GM18873 (cell line): ENCODE measurements at regions not wholly inside any gene's neighbourhood (a gene's known extent, or its start where the extent isn't known, plus 50 kb on each side); places are given as distances from the start of the nearest gene placed in this dataset.
"Not testable (repeated sequence)": the region's sequence is repeated elsewhere in the genome, so short reads cannot be mapped to it uniquely, and the experiment has no call there.

Experiments
- ATAC-seq: cut with Tn5 transposase; IDR thresholded peaks from one replicate; pipeline ENCODE4 v1.9.1; 2021; ENCODE audit warnings: mild to moderate bottlenecking, moderate library complexity, moderate number of reproducible peaks; ENCODE audit not compliant: unreplicated experiment, low FRiP score

DNA sequence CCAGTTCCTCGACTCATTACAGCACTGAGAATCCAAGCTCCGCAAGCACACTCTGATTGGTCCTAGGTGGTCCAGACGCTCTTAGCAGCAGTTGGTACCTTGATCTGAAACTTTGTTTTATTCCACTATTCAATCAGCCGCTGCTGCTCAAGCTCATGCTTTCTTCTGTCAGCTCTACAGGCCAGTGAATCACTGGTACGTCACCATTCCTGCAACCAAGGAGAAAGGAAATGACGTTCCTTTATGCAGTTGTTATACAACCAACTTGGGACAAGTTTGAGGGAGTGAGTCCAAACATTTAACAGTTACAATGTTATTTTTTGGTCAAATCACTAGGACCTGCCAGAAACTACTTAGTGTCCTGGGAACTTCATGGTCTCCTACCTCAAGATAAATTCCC is 398.8 kb upstream of the TMEFF2 start:
- ATAC-seq, result no peak

GRCh38 chr2:192591617-192592016 is 396.9 kb upstream of the TMEFF2 start:
- ATAC-seq, result no peak

GRCh38 chr2:192585418-192585817 is 390.7 kb upstream of the TMEFF2 start:
- no peak for ATAC-seq

DNA sequence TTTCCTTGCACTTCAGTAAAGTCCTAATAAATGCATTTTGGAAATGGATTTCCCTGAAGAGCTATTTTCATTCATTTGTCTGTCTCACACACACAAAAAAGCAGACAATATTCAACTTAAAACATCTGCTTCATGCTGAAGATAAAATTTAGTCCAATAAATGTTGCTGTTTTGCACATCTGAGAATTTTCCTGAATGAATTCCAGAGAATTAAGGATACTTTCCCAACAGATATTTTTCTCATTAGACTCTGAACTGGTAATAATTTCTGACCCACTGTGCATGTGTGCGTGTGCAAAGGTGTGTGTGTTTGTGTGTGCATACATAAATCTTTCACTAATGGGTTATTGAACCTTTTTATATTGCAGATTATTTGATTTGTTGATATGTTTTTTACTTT is 390.2 kb upstream of the TMEFF2 start:
- no peak for ATAC-seq

- no peak for ATAC-seq
Measured at GRCh38 chr2:192579965-192580700, 385.4 kb upstream of the TMEFF2 start.

DNA sequence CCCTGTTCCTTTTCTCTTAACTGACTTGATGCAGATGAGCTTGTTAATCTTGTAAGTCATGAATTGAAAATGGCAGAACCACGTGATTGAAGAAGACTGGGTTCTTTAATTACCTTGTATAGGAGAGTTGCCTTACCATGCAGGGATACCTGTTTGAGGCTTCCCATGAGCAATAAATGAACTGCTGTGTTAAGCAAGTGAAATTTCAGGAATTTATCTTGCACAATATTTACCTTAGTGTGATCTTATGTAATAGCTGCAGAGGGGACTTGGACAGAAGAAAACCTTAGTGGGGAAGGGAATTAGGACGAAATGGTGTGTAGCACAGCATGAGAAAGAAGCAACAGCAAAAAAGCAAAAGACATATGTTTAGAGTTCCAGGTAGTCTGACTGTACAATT is 384.0 kb upstream of the TMEFF2 start:
- ATAC-seq, result no peak

DNA sequence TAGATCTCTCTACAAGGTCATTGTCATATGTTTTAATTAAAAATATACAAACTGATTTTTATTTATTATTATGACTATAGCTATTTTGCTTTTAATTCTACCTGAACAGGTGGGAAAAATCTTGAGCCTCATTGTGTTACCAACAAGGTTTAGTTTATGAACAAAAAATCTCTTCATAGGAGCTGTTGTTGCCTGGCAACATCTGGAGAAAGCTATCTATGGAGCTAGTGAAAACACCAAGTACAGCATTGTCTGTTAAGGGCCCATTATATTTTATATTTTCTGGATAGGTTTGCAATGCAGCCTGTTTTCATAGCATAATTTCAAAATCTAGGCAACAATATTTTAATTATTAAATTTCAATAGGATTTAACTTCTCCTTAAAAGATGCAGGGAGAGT is 383.0 kb upstream of the TMEFF2 start:
- ATAC-seq, result no peak

GRCh38 chr2:192574552-192574951 is 379.8 kb upstream of the TMEFF2 start:
- no peak for ATAC-seq

DNA sequence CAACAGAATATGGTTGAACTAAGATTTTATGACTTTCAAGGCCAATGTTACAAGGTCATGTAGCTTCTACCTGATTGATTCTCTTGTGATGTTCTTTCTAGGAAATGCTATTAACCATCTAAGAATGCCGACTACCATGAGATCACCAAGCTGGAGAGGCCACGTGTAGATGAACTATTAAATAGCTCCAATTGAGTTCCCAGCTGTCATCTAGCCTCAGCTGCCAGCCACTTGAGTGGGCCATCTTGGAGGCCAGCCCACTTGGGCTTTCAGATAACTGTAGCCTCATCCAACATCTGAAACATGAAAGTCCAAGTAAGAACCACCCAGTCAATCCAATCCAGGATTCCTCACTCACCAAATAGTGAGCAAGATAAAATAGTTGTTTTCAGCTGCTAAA is 376.9 kb upstream of the TMEFF2 start:
- no peak for ATAC-seq

DNA sequence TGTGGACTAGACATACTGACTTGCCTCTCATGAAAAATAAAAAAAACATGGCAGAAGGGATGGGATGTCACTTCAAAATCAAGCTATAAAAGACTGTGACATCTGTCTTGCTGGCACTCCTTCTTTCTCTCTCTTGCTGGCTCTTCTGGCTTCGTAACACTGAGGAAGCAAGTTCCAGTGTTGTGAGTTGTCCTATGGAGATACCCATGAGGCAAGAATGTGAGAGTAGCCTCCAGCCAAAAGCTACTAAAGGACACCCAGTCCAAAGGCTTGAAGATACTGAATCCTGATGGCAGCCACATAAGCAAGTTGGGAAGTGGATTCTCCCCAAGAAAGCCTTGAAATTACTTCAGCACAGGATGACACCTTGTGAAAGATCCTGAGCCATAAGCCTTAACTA is 376.1 kb upstream of the TMEFF2 start:
- ATAC-seq, result no peak

DNA sequence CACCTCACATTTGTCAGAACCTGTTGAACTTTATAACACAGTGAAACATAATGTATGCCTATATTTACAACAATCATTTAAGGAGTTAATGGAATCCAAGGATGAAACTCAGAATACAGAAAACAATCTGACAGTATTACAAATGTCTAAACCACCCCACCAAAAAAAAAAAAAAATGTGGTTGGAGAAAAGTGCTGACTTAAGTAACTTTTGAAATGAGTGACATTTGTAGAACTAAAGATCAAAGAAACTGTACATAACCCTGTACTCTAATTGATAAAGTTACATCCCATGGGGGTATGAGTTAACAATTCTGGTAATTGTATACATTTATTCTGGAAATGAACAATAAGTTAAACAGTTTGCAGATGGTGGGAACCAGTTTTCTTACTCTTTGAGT is 372.1 kb upstream of the TMEFF2 start:
- no peak for ATAC-seq

DNA sequence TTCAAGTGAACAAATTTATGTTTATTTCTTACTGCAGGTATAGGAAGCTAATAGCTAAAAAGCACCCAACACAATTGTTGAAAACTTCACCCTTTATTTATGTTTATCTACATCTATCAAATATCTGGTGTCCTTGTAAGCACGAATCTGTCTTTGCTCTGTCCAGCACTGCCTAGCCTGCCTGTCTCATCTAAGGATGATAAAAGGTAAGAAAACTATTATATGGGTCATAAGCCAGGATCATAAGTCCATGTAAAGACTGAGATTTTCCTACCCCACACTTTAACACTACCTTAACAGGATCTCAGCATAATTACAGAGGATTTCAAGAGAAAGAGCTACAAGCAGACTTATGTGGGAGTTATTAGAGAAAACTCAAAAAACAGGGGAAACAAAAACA is 365.6 kb upstream of the TMEFF2 start:
- ATAC-seq, result no peak

GRCh38 chr2:192559587-192559986 is 364.9 kb upstream of the TMEFF2 start:
- ATAC-seq, result no peak

GRCh38 chr2:192558637-192559036 is 363.9 kb upstream of the TMEFF2 start:
- no peak for ATAC-seq

DNA sequence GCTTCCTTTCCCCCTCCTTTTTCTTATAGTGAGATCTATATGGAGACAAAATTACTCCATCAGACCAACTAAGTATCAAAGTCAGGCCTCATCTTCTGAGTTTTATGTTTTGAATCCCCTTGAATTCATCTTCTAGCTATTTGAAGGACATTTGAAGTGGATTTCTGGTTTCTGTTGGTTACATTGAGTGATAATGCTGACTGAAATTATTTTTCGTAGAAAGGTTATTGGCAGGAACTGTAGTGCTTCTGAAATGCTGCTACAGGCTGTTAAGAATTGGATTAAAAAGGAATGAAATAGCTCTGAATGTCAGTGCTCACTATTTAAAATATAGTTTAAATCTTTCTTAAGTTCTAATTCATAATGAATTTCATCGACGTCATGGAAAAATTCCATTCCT is 361.0 kb upstream of the TMEFF2 start:
- ATAC-seq, result no peak

DNA sequence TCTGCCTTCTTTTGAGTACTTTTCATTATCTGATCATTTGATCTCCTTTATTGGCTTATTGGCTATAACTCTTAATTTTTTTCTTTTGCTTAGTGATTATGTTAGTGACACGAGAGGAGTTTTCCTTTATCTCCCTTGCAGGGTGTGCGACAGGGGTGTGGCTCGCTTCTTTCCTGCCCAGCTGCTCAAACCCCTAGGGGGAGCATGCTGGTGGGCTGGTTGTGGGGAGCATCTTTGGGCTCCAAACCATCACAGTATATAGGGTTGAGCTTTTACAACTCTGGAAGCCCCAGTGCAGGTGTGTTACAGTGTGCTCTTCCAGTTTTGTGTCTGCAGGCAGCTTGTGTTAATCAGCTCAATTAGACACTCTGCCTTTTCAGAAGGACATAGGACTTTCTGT is 357.0 kb upstream of the TMEFF2 start:
- no peak for ATAC-seq

DNA sequence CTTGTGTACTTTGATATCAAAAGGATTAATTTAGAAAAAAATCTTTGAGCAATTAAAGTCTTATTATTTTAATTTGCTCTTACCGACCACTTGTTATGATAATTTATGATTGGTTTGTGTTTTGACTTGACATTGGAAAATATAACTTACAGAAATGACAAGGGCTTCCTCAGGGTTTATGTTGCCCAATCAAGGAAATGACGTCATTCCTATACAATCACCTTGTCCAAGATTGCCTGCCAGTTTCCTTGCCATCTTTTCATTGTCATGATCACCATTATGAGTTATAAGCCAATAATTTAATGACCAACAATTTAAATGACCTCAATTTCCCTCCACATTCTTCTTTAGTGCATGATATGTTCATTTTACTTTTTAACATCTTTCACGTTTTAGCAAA is 351.8 kb upstream of the TMEFF2 start:
- ATAC-seq, result no peak

DNA sequence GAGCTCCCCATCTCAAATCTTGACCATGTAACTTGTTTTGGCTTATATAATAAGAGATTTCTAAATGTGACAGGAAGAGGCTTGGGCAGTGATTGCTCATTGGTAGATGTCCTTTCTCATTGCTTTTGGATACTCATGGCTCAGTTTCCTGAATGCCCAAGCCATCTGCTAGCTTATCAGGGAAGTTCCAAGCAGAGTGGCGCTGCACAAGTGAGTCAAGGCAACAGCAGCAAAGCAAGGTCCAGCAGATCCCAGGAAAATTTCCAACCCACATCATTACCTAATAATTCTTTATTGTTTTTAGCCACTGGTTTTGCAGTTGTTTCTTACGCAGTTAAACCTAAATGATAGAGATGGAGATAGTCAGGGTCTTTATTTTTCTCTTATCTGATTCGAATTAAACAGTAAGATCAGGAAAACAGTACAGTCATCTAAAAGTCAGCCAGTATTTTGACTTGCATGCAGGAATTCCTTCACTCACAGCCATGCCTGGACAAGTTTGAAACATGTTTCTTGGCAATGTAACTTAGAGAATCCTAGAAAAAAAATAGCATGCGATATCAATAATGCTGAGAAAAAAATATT is 349.7 kb upstream of the TMEFF2 start:
- ATAC-seq, result no peak

- not testable (repeated sequence) for ATAC-seq
Measured at GRCh38 chr2:192542148-192543066, 347.7 kb upstream of the TMEFF2 start.

- no peak for ATAC-seq
Measured at GRCh38 chr2:192539306-192539705, 344.6 kb upstream of the TMEFF2 start.

GRCh38 chr2:192536922-192537624 is 342.3 kb upstream of the TMEFF2 start:
- ATAC-seq, result no peak
